ENCODE measurements at regions not wholly inside any gene's neighbourhood (a gene's known extent, or its start where the extent isn't known, plus 50 kb on each side); places are given as distances from the start of the nearest gene placed in this dataset.
A peak's percentile ranks its signal among the peaks of the same experiment; 100 is the strongest.

DNA sequence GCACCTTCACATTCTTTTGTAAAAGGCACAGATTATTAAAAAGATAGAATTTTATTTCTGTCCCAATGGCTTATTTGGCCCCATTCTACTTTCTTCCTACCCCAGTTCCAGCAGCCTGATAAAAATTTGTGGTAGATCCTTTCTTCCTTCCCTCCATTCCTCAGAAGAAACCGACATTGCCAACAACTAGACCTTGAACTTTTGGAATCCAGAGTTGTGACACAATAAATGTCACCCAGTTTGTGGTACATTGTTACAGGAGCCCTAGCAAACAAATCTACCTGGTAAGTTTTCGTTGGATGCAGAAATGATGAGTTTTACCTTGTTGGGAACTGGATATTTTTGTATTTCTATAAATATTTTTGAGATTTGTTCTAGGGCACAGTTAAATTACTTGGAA is 141.6 kb upstream of the IVNS1ABP start:
- Histone ChIP-seq H3K4me3 (ENCODE audit: low read depth, low read length) (no peak overlapping the region), H3K27ac (no peak overlapping the region), H3K27me3 (replicated peaks) (no peaks in the 10 kb centered on the region), H3K36me3 (replicated peaks) (no peaks in the 10 kb centered on the region)
- in situ Hi-C loops (cut with HindIII; ENCODE audit: low pct_ligation_motif_present, low sequenced_read_pairs) = no loop called here
- TF ChIP-seq, protein P1, sequence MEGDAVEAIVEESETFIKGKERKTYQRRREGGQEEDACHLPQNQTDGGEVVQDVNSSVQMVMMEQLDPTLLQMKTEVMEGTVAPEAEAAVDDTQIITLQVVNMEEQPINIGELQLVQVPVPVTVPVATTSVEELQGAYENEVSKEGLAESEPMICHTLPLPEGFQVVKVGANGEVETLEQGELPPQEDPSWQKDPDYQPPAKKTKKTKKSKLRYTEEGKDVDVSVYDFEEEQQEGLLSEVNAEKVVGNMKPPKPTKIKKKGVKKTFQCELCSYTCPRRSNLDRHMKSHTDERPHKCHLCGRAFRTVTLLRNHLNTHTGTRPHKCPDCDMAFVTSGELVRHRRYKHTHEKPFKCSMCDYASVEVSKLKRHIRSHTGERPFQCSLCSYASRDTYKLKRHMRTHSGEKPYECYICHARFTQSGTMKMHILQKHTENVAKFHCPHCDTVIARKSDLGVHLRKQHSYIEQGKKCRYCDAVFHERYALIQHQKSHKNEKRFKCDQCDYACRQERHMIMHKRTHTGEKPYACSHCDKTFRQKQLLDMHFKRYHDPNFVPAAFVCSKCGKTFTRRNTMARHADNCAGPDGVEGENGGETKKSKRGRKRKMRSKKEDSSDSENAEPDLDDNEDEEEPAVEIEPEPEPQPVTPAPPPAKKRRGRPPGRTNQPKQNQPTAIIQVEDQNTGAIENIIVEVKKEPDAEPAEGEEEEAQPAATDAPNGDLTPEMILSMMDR (IDR thresholded peaks at IDR 0.05; ENCODE audit: low read depth, low read length, missing control alignments) = no peak
- no peak for DNase-seq

DNA sequence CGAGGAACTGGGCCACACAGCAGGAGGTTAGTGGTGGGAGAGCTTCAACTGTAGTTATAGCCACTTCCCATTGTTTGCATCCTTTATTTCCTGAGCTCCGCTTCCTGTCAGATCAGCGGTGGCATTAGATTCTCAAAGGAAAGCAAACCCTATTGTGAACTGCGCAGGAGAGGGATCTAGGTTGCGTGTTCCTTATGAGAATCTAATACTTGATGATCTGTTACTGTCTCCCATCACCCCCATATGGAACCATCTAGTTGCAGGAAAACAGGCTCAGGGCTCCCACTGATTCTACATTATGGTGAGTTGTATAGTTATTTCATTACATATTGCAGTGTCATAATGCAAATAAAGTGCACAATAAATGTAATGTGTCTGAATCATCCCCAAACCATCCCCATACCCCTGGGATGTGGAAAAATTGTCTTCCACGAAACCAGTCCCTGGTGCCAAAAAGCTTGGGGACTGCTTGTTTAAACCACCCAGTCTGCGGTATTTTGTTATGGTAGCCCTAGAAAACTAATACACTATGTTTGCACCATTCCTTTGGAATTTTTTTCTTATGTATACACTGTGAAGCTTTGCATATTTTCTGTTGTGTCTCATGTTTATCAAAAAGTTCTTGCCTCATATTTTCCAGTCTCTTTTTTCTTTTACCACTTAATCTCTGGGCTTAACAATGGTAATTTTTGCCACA is 136.6 kb upstream of the IVNS1ABP start:
- TF ChIP-seq, protein P1 (IDR thresholded peaks at IDR 0.05; ENCODE audit: low read depth, low read length, missing control alignments) = no peak
- Histone ChIP-seq H3K27me3 (replicated peaks) (no peaks in the 10 kb centered on the region), H3K27ac (peak overlapping the region; percentile 61), H3K4me3 (ENCODE audit: low read depth, low read length) (no peak overlapping the region), H3K36me3 (replicated peaks) (no peaks in the 10 kb centered on the region)
- peak; percentile 74 for DNase-seq
- in situ Hi-C loops (cut with HindIII; ENCODE audit: low pct_ligation_motif_present, low sequenced_read_pairs) = no loop called here

DNA sequence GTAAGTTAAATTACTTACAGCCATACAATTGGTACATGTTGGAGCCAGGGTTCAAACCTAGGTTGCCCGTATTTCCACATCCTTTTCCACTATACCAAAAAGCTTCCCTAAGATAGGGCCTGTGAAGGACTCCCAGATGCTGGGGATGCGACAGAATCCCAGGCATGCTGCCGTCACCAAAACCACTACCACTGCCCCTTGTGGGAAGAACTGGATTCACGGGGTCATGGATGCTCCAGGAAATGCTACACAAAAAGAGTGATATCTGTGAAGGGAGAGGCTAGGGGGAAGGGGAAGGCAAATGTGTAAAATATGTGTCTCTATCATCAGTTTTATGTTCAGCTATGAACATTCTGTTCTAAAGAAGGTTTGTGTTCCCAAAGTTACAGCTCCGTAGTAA is 133.9 kb upstream of the IVNS1ABP start:
- Histone ChIP-seq H3K4me3 (ENCODE audit: low read depth, low read length) (no peak overlapping the region), H3K27me3 (replicated peaks) (no peaks in the 10 kb centered on the region), H3K27ac (no peak overlapping the region), H3K36me3 (replicated peaks) (no peaks in the 10 kb centered on the region)
- in situ Hi-C loops (cut with HindIII; ENCODE audit: low pct_ligation_motif_present, low sequenced_read_pairs) = no loop called here
- TF ChIP-seq, protein P1 (IDR thresholded peaks at IDR 0.05; ENCODE audit: low read depth, low read length, missing control alignments) = peak; percentile 28
- no peak for DNase-seq

DNA sequence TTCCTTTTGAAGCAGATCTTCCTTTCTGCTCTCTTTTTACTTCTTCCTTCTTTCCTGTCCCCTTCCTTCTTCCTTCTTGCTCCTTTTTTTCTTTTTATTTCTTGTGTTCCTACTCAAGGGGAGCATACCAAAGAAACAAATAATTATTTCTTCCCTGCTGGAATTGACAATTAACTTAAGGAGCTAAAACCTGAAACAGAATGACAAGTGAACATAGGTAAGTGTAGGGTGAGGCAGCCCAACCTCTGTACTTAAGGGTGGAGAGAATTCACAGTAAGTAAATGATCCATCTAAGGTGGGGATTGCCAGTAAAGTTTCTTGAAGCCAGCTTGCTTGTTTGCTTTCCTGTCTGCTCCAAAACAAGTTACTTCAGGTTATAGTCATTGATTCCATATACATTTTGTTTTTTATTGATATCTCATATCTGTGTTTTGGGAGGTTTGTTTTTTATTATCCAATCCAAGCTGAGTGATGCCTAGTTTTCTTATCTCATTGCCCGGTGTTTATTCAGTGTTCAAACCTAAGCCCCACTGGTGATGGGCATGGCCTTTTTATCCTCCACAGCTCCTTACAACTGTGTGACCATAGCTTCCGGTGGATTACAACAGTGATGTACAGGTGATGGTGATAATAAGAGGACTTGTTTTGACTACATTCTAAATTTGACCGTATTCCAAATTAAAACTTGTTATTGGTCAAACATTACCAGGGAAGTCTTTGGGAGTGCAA is 133.2 kb upstream of the IVNS1ABP start:
- Histone ChIP-seq H3K36me3 (replicated peaks) (no peaks in the 10 kb centered on the region), H3K27ac (no peak overlapping the region), H3K4me3 (ENCODE audit: low read depth, low read length) (no peak overlapping the region), H3K27me3 (replicated peaks) (no peaks in the 10 kb centered on the region)
- in situ Hi-C loops (cut with HindIII; ENCODE audit: low pct_ligation_motif_present, low sequenced_read_pairs) = no loop called here
- DNase-seq = no peak
- TF ChIP-seq, protein P1 (IDR thresholded peaks at IDR 0.05; ENCODE audit: low read depth, low read length, missing control alignments) = no peak

DNA sequence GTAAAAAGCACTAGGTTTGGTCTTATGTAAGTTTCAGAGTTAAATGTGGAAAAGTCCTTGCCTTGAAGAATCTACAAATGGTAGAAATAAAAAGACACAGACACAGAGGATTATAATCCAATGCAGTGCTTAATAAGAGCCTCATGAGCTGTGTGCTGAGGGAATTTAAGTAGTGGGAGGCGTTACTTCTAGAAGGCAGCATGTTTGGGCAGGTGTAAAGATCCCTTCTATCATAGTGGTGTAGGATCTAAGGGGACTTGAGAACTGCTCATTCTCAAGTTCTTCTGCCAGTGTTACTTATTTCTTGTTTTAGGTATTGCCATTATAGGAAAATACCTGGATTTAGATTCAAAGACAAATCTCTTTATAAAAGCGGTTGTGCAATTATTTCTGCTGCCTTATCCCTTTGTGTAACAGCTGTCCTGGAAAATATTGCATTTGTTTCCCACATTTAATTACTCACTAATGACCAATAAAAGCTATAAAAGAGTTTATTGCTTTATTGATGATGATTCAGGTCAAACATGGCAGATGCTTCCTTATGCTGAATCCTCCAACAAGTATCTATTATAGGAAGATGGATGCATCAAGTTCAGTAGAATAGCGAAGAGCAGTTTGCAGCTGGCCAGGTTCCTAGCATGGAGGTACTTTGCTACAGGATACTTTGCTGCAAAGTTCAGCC is 132.5 kb upstream of the IVNS1ABP start:
- TF ChIP-seq, protein P1 (IDR thresholded peaks at IDR 0.05; ENCODE audit: low read depth, low read length, missing control alignments) = no peak
- H3K36me3 ChIP-seq (replicated peaks) = no peaks in the 10 kb centered on the region
- no peak overlapping the region for H3K27ac ChIP-seq
- in situ Hi-C loops (cut with HindIII; ENCODE audit: low pct_ligation_motif_present, low sequenced_read_pairs) = no loop called here
- DNase-seq = no peak
- no peak overlapping the region for H3K4me3 ChIP-seq (ENCODE audit: low read depth, low read length)
- no peaks in the 10 kb centered on the region for H3K27me3 ChIP-seq (replicated peaks)
